ENCODE measurements at regions not wholly inside any gene's neighbourhood (a gene's known extent, or its start where the extent isn't known, plus 50 kb on each side); places are given as distances from the start of the nearest gene placed in this dataset.

DNA sequence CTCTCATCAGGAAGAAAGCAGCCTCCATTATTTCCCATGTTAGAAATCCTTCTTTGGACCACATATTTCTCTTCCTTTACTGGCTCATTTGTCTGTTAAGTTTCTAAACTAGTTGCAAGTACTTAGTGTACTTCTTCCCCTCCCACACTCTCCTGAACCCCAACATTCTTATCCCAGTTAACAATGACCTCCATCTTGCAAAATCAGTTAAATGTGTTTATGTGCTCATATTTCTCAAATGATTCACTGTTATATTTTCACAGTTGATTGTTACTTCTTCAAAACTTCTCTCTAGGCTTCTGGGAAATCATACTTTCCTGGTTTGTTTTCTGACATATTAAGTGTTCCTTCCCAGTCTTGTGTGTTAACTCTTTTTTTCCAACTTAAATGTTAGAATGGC is 856.9 kb downstream of the EPHA3 start:
- ChIA-PET POLR2A (no interaction called here), CTCF (no interaction called here)
- TF ChIP-seq WT1 (tag by site-specific recombination; IDR thresholded peaks at IDR 0.05), result no peak
- TF ChIP-seq HOXC10 (CRISPR knock-in tag; IDR thresholded peaks at IDR 0.05), result no peak
- TF ChIP-seq ZNF19 (tag by site-specific recombination; IDR thresholded peaks at IDR 0.05; ENCODE audit: low read depth), result no peak
- TF ChIP-seq ZNF391 (tag by site-specific recombination; IDR thresholded peaks at IDR 0.05; ENCODE audit: borderline replicate concordance, low read depth), result no peak
- TF ChIP-seq ZNF280D (tag by site-specific recombination; IDR thresholded peaks at IDR 0.05), result no peak
- TF ChIP-seq, protein P1, sequence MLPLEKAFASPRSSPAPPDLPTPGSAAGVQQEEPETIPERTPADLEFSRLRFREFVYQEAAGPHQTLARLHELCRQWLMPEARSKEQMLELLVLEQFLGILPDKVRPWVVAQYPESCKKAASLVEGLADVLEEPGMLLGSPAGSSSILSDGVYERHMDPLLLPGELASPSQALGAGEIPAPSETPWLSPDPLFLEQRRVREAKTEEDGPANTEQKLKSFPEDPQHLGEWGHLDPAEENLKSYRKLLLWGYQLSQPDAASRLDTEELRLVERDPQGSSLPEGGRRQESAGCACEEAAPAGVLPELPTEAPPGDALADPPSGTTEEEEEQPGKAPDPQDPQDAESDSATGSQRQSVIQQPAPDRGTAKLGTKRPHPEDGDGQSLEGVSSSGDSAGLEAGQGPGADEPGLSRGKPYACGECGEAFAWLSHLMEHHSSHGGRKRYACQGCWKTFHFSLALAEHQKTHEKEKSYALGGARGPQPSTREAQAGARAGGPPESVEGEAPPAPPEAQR (tag by site-specific recombination; IDR thresholded peaks at IDR 0.05), result no peak
- no peak for TF ChIP-seq ZNF311 (tag by site-specific recombination; IDR thresholded peaks at IDR 0.05; ENCODE audit: borderline replicate concordance)
- TF ChIP-seq SCRT1 (tag by site-specific recombination; IDR thresholded peaks at IDR 0.05; ENCODE audit: borderline replicate concordance), result no peak
- TF ChIP-seq ZNF624 (tag by site-specific recombination; IDR thresholded peaks at IDR 0.05), result no peak
- no peak for TF ChIP-seq ZNF138 (tag by site-specific recombination; IDR thresholded peaks at IDR 0.05; ENCODE audit: borderline replicate concordance)
- TF ChIP-seq ZNF16 (tag by site-specific recombination; IDR thresholded peaks at IDR 0.05; ENCODE audit: low read depth), result no peak
- TF ChIP-seq ZBTB8A (tag by site-specific recombination; IDR thresholded peaks at IDR 0.05), result no peak
- TF ChIP-seq ZNF302 (tag by site-specific recombination; IDR thresholded peaks at IDR 0.05; ENCODE audit: low read depth), result no peak
- TF ChIP-seq ZNF664 (tag by site-specific recombination; IDR thresholded peaks at IDR 0.05), result no peak
- TF ChIP-seq ZXDB (tag by site-specific recombination; IDR thresholded peaks at IDR 0.05), result no peak
- no peak for TF ChIP-seq ZNF660 (tag by site-specific recombination; IDR thresholded peaks at IDR 0.05)
- no peak overlapping the region for H3K4me3 ChIP-seq (ENCODE audit: low read depth, low read length)
- H3K9me3 ChIP-seq (ENCODE audit: control insufficient read depth, insufficient read depth, low read depth, low read length), result no peaks in the 10 kb centered on the region
- H3K4me1 ChIP-seq (ENCODE audit: control insufficient read depth, insufficient read depth, low read length), result no peaks in the 10 kb centered on the region
- no peaks in the 10 kb centered on the region for H3K36me3 ChIP-seq (ENCODE audit: control insufficient read depth in 2 of 2, insufficient read depth in 1 of 2, low read length in 2 of 2)
- no peak overlapping the region for H3K27ac ChIP-seq (ENCODE audit: extremely low read depth, low read depth, low read length)

- Histone ChIP-seq H3K27ac (ENCODE audit: extremely low read depth, low read depth, low read length) (no peak overlapping the region), H3K36me3 (ENCODE audit: control insufficient read depth in 2 of 2, insufficient read depth in 1 of 2, low read length in 2 of 2) (no peaks in the 10 kb centered on the region), H3K4me3 (ENCODE audit: low read depth, low read length) (no peak overlapping the region), H3K4me1 (ENCODE audit: control insufficient read depth, insufficient read depth, low read length) (no peaks in the 10 kb centered on the region), H3K9me3 (ENCODE audit: control insufficient read depth, insufficient read depth, low read depth, low read length) (no peaks in the 10 kb centered on the region)
- no peak for TF ChIP-seq FEZF1 (tag by site-specific recombination; IDR thresholded peaks at IDR 0.05)
- TF ChIP-seq, protein P2, sequence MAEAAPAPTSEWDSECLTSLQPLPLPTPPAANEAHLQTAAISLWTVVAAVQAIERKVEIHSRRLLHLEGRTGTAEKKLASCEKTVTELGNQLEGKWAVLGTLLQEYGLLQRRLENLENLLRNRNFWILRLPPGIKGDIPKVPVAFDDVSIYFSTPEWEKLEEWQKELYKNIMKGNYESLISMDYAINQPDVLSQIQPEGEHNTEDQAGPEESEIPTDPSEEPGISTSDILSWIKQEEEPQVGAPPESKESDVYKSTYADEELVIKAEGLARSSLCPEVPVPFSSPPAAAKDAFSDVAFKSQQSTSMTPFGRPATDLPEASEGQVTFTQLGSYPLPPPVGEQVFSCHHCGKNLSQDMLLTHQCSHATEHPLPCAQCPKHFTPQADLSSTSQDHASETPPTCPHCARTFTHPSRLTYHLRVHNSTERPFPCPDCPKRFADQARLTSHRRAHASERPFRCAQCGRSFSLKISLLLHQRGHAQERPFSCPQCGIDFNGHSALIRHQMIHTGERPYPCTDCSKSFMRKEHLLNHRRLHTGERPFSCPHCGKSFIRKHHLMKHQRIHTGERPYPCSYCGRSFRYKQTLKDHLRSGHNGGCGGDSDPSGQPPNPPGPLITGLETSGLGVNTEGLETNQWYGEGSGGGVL (tag by site-specific recombination; IDR thresholded peaks at IDR 0.05), result no peak
- no peak for TF ChIP-seq HOXC10 (CRISPR knock-in tag; IDR thresholded peaks at IDR 0.05)
- TF ChIP-seq ZFP37 (tag by site-specific recombination; IDR thresholded peaks at IDR 0.05), result no peak
- no peak for TF ChIP-seq ZNF274 (IDR thresholded peaks at IDR 0.05; ENCODE audit: low read length)
- TF ChIP-seq ZNF274 (tag by site-specific recombination; IDR thresholded peaks at IDR 0.05; ENCODE audit: borderline replicate concordance), result no peak
- no peak for TF ChIP-seq ZSCAN30 (tag by site-specific recombination; IDR thresholded peaks at IDR 0.05)
- no peak for TF ChIP-seq ZNF843 (tag by site-specific recombination; IDR thresholded peaks at IDR 0.05)
- TF ChIP-seq ZNF701 (tag by site-specific recombination; IDR thresholded peaks at IDR 0.05), result no peak
- TF ChIP-seq ZNF175 (tag by site-specific recombination; IDR thresholded peaks at IDR 0.05), result no peak
- no peak for TF ChIP-seq ZNF514 (tag by site-specific recombination; IDR thresholded peaks at IDR 0.05)
- no peak for TF ChIP-seq ZBTB26 (tag by site-specific recombination; optimal IDR thresholded peaks at IDR 0.05)
- POLR2A ChIA-PET, result no interaction called here
- CTCF ChIA-PET, result interaction anchor here (0.7 kb wide), 1 partner anchor 9 kb away, joined by 4 read pairs; no protein-coding TSS in a partner anchor
Measured at GRCh38 chr3:89966877-89967665, 859.6 kb downstream of the EPHA3 start.

Data from HEK293 (cell line).